Activated CD4-positive, alpha-beta memory T cell treated with anti-CD3 and anti-CD28 coated beads, Interleukin-2, amount 10 ng/mL, durations not matched to agents 7 days and 5 days (primary cell): ENCODE measurements at regions not wholly inside any gene's neighbourhood (a gene's known extent, or its start where the extent isn't known, plus 50 kb on each side); places are given as distances from the start of the nearest gene placed in this dataset.

Experiments
- CTCF ChIA-PET: fragments of 350-600 bp; sonication (Branson Sonifier 250); formaldehyde crosslinking; loops from one replicate; lab custom pipeline; 2021; ENCODE audit warnings: antibody characterized with exemption, inconsistent platforms; lab: Charles Lee
- POLR2A ChIA-PET: fragments of 350-600 bp; sonication (Branson Sonifier 250); formaldehyde crosslinking; loops from one replicate; lab custom pipeline; 2021; ENCODE audit warnings: antibody characterized with exemption; lab: Charles Lee
- DNase-seq: peaks from one replicate; pipeline ENCODE4 v3.0.0-alpha.2; 2020
- H3K27ac Mint-ChIP-seq: one replicate; pipeline ENCODE4 v1.8.0; 2021; ENCODE audit warnings: mild to moderate bottlenecking, mixed read lengths
- H3K27me3 Mint-ChIP-seq: one replicate; pipeline ENCODE4 v1.8.0; 2021; ENCODE audit warnings: mixed read lengths
- H3K36me3 Mint-ChIP-seq: one replicate; pipeline ENCODE4 v1.8.0; 2021; ENCODE audit warnings: low read depth, mixed read lengths
- H3K4me1 Mint-ChIP-seq: one replicate; pipeline ENCODE4 v1.8.0; 2021; ENCODE audit warnings: mixed read lengths
- H3K4me3 Mint-ChIP-seq: one replicate; pipeline ENCODE4 v1.8.0; 2021; ENCODE audit warnings: mild to moderate bottlenecking, mixed read lengths
- H3K9me3 Mint-ChIP-seq: one replicate; pipeline ENCODE4 v1.8.0; 2021; ENCODE audit warnings: mixed read lengths

DNA sequence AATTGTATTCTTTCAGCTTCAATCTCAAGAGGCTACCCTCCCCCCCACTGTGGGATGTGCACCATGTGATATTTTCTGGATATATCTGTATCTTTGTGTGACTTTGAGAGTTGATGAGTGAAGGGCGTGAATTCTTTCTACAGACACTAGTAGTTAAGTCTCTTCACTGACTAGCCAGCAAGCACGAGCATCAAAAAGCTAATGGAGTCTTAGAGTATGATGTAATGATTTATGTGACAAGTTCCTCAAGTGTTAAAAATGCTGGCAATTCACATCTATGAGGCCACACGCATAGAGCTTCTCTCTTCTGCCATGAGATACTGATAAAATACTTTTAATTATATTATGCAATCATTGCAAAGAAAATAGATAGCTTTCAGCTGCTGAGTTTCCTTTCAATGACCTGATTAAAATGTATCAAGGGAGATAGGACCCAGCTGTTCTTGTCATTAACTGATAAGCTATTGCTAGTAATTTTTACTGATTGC lies 304.8 kb downstream of the TRIB2 start:
- Mint-ChIP-seq H3K9me3 (no peaks in the 10 kb centered on the region), H3K4me1 (no peaks in the 10 kb centered on the region), H3K4me3 (no peak overlapping the region), H3K36me3 (no peaks in the 10 kb centered on the region), H3K27ac (no peak overlapping the region), H3K27me3 (peaks cover 18% of the 10 kb centered on the region)
- ChIA-PET CTCF (interaction anchor here (0.8 to 1.4 kb wide), 3 partner anchors 14 to 35 kb away, joined by 4 to 5 read pairs (median 4); no protein-coding TSS in a partner anchor), POLR2A (no interaction called here)
- DNase-seq = no peak

GRCh38 chr2:13030606-13031005 lies 313.9 kb downstream of the TRIB2 start:
- Mint-ChIP-seq H3K36me3 (no peaks in the 10 kb centered on the region), H3K27ac (no peak overlapping the region), H3K27me3 (peaks cover 3% of the 10 kb centered on the region), H3K4me3 (no peak overlapping the region), H3K4me1 (no peaks in the 10 kb centered on the region), H3K9me3 (no peaks in the 10 kb centered on the region)
- DNase-seq = no peak
- ChIA-PET POLR2A (no interaction called here), CTCF (interaction anchor here (1.3 kb wide), 1 partner anchor 23 kb away, joined by 3 read pairs; no protein-coding TSS in a partner anchor)

DNA sequence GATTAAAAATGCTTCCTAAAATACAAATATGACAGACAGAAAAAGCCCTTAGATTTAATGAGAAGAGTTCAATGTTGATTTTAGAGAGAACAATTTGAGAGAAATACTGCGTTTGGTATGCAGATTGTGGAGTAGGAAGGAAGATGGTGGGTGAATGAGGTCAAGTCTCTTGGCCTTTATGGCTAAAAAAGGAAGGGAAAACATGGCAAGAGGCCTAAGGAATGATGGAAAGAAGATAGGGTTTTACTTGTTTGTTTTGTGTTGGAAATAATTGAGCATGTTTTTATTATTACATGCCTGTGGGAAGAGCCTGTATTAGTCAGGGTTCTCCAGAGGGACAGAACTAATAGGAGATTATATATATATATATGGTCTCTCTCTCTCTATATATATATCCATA lies 318.1 kb downstream of the TRIB2 start:
- Mint-ChIP-seq H3K4me3 (no peak overlapping the region), H3K27me3 (no peaks in the 10 kb centered on the region), H3K9me3 (no peaks in the 10 kb centered on the region), H3K27ac (no peak overlapping the region), H3K4me1 (no peaks in the 10 kb centered on the region), H3K36me3 (no peaks in the 10 kb centered on the region)
- no peak for DNase-seq
- POLR2A ChIA-PET = no interaction called here
- CTCF ChIA-PET = no interaction called here

DNA sequence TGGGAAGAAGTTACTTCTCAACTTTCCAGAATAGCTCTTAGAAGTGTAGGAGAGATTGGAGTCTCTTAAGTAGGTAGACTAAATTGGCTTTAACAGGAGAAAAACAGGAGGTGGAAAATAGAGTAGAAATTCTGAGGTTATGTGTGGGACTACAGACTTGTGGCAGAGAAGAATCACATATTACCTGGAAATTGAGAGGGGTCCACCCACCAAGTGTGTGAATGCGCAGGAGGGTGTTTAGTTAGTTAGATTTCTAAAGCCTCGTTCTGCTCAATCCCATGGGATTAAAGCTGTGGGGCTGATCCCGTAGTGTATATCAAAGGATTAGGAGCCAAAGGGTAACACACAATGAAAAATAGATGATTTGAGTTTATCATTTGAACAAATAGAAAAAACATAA lies 319.1 kb downstream of the TRIB2 start:
- H3K27ac Mint-ChIP-seq = no peak overlapping the region
- H3K27me3 Mint-ChIP-seq = no peaks in the 10 kb centered on the region
- H3K9me3 Mint-ChIP-seq = no peaks in the 10 kb centered on the region
- H3K36me3 Mint-ChIP-seq = no peaks in the 10 kb centered on the region
- no peak overlapping the region for H3K4me3 Mint-ChIP-seq
- ChIA-PET CTCF (interaction anchor here (1.1 kb wide), 1 partner anchor 11 kb away, joined by 3 read pairs; no protein-coding TSS in a partner anchor), POLR2A (no interaction called here)
- no peak for DNase-seq
- no peaks in the 10 kb centered on the region for H3K4me1 Mint-ChIP-seq

GRCh38 chr2:13040043-13040442 lies 323.3 kb downstream of the TRIB2 start:
- no peaks in the 10 kb centered on the region for H3K27me3 Mint-ChIP-seq
- H3K36me3 Mint-ChIP-seq = no peaks in the 10 kb centered on the region
- H3K4me3 Mint-ChIP-seq = no peak overlapping the region
- no peaks in the 10 kb centered on the region for H3K4me1 Mint-ChIP-seq
- ChIA-PET POLR2A (no interaction called here), CTCF (no interaction called here)
- H3K27ac Mint-ChIP-seq = no peak overlapping the region
- H3K9me3 Mint-ChIP-seq = peaks cover 4% of the 10 kb centered on the region
- DNase-seq = no peak

DNA sequence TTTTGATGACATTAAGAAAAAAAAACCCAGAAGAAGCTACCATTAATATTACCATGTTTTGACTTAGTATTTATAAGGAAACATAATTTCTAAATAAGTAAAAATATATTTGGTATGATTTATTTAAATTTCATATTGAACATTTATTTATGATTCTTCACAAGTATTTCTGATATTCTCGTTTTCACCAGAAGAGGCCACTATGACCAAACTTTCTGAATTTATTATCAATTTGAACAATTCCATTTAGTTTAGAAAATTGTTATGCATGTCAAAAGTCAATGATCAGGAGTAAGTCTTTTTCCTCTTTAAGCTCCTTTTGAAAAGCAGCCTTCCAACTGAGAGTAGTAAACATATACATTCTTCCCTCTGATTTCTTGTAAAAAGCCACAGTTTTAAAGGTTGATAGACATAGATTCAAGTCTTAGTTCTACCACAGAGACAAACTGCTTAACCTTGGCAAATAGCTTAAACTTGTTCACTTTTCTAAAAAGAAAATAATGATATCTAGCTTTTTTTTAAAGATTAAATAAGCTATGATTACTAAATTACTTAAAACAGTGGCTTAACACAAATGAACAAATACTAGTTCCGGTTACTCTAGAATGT lies 329.9 kb downstream of the TRIB2 start:
- H3K36me3 Mint-ChIP-seq = no peaks in the 10 kb centered on the region
- no peak overlapping the region for H3K4me3 Mint-ChIP-seq
- H3K9me3 Mint-ChIP-seq = no peaks in the 10 kb centered on the region
- ChIA-PET CTCF (interaction anchor here (0.7 to 1.4 kb wide), 5 partner anchors 10 to 1654 kb away, joined by 3 to 5 read pairs (median 3); no protein-coding TSS in a partner anchor), POLR2A (no interaction called here)
- H3K27me3 Mint-ChIP-seq = peaks cover 9% of the 10 kb centered on the region
- no peak for DNase-seq
- no peaks in the 10 kb centered on the region for H3K4me1 Mint-ChIP-seq
- H3K27ac Mint-ChIP-seq = no peak overlapping the region

DNA sequence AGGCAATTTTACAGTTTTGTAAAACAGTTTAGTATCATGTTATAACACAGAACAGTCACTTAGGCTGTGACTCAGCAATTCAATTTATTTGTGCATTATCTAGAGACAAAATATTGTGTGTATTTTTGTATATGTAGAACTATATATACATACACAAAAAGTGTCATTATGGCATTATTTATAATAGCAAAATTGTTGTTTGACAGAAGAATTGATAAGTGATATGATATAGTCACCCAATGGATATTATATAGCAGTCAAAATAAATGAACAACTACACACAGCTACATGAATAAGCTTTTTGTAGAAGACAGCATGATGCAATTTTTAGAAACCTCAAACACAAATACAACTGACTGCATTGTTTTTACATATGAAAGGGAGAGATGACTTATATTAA lies 334.0 kb downstream of the TRIB2 start:
- Mint-ChIP-seq H3K9me3 (no peaks in the 10 kb centered on the region), H3K36me3 (no peaks in the 10 kb centered on the region), H3K27me3 (peaks cover 2% of the 10 kb centered on the region), H3K4me3 (no peak overlapping the region), H3K4me1 (no peaks in the 10 kb centered on the region), H3K27ac (no peak overlapping the region)
- no peak for DNase-seq
- ChIA-PET CTCF (no interaction called here), POLR2A (no interaction called here)

DNA sequence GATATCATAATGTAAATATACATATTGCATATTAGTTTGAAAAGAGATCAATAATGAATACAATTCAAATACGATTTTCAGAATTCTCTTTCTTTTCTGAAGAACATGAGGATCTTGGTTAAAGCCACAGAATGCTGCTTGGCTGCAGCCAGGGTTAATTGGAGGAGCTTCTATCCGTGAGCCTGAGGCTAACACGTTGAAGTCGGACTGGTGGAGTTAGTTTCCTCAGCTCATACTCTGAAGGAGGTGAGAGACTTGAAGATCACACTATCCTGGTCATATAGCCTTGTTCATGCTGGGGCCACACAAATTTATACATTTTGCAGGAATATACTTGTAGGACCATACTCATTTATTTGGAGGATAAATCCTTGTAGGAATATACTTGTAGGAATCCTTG lies 335.8 kb downstream of the TRIB2 start:
- H3K27ac Mint-ChIP-seq = no peak overlapping the region
- CTCF ChIA-PET = no interaction called here
- POLR2A ChIA-PET = no interaction called here
- H3K36me3 Mint-ChIP-seq = no peaks in the 10 kb centered on the region
- H3K4me1 Mint-ChIP-seq = no peaks in the 10 kb centered on the region
- no peak for DNase-seq
- H3K27me3 Mint-ChIP-seq = peaks cover 2% of the 10 kb centered on the region
- no peaks in the 10 kb centered on the region for H3K9me3 Mint-ChIP-seq
- H3K4me3 Mint-ChIP-seq = no peak overlapping the region

GRCh38 chr2:13056259-13056843 lies 339.6 kb downstream of the TRIB2 start:
- Mint-ChIP-seq H3K27ac (no peak overlapping the region), H3K9me3 (no peaks in the 10 kb centered on the region), H3K36me3 (no peaks in the 10 kb centered on the region), H3K4me3 (no peak overlapping the region), H3K27me3 (no peaks in the 10 kb centered on the region), H3K4me1 (no peaks in the 10 kb centered on the region)
- CTCF ChIA-PET = interaction anchor here (1.0 to 1.5 kb wide), 3 partner anchors 9 to 35 kb away, joined by 3 to 5 read pairs (median 4); no protein-coding TSS in a partner anchor
- POLR2A ChIA-PET = no interaction called here
- DNase-seq = no peak

DNA sequence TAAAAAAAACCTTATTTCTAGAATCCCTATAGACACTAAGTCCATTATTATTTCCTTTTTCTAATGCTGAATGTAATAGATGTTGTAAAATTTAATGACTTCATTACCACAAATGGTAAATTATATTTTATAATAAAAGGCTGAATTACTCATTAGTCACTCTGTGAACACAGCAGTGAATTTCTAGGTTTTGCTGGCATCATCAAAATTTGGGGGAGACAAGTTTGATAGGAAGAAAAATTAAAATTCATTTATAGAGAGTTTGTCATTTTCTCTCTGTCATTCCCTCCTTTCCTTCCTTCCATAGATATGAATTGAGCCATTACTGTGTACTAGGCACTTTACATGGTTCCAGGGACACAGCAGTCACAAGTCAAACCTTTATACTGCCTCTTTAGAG lies 340.9 kb downstream of the TRIB2 start:
- ChIA-PET POLR2A (no interaction called here), CTCF (interaction anchor here (0.7 kb wide), 1 partner anchor 32 kb away, joined by 5 read pairs; no protein-coding TSS in a partner anchor)
- DNase-seq = no peak
- H3K4me3 Mint-ChIP-seq = no peak overlapping the region
- H3K27ac Mint-ChIP-seq = no peak overlapping the region
- H3K27me3 Mint-ChIP-seq = no peaks in the 10 kb centered on the region
- H3K36me3 Mint-ChIP-seq = no peaks in the 10 kb centered on the region
- no peaks in the 10 kb centered on the region for H3K4me1 Mint-ChIP-seq
- H3K9me3 Mint-ChIP-seq = no peaks in the 10 kb centered on the region

DNA sequence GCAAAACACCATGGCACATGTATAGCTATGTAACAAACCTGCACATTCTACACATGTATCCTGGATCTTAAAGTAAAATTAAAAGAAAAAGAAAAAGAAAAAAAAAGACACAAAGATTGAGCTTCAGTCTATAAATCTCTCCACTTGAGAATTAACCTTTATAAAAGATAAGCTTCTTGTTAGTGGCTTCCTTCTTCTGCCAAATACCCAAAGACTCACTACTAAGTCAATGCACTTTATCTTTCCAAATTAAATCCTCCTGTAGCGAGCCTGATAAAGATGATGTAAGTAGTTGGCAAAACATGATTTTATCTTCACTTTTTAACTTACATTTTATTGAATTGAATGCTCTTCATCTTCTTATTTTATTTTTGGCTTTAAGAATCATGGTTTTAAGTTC lies 349.9 kb downstream of the TRIB2 start:
- CTCF ChIA-PET = no interaction called here
- no peaks in the 10 kb centered on the region for H3K36me3 Mint-ChIP-seq
- H3K4me1 Mint-ChIP-seq = no peaks in the 10 kb centered on the region
- no peaks in the 10 kb centered on the region for H3K27me3 Mint-ChIP-seq
- H3K9me3 Mint-ChIP-seq = no peaks in the 10 kb centered on the region
- POLR2A ChIA-PET = no interaction called here
- no peak overlapping the region for H3K27ac Mint-ChIP-seq
- DNase-seq = no peak
- H3K4me3 Mint-ChIP-seq = no peak overlapping the region

DNA sequence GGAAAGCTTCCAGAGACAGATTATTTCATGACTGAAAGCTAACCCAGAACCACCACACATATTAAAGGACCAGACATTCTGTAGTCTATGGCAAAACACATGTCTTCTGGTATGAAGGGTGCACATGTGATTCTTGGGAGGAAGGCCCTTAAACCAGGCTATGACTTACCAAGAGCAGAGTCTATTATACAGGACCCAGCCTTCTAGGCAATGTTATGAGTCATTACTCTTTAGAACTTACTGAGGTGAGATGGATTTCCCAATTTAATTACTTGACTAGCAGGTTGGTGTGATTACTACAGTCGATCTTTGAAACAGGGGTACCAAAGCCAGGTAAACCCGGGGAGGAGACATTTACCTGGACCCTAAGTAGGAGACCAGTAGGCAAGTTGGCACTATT lies 350.8 kb downstream of the TRIB2 start:
- H3K27me3 Mint-ChIP-seq = no peaks in the 10 kb centered on the region
- H3K9me3 Mint-ChIP-seq = no peaks in the 10 kb centered on the region
- POLR2A ChIA-PET = no interaction called here
- CTCF ChIA-PET = no interaction called here
- H3K4me1 Mint-ChIP-seq = no peaks in the 10 kb centered on the region
- H3K27ac Mint-ChIP-seq = no peak overlapping the region
- no peak overlapping the region for H3K4me3 Mint-ChIP-seq
- DNase-seq = no peak
- no peaks in the 10 kb centered on the region for H3K36me3 Mint-ChIP-seq

- CTCF ChIA-PET = no interaction called here
Measured at GRCh38 chr2:13089971-13090370, 373.2 kb downstream of the TRIB2 start.

More at GRCh38 chr2:13089971-13090370, 373.2 kb downstream of the TRIB2 start:
- no peaks in the 10 kb centered on the region for H3K27me3 Mint-ChIP-seq
- H3K4me1 Mint-ChIP-seq = no peaks in the 10 kb centered on the region
- POLR2A ChIA-PET = no interaction called here
- DNase-seq = no peak
- H3K9me3 Mint-ChIP-seq = no peaks in the 10 kb centered on the region
- H3K27ac Mint-ChIP-seq = no peak overlapping the region
- no peaks in the 10 kb centered on the region for H3K36me3 Mint-ChIP-seq
- no peak overlapping the region for H3K4me3 Mint-ChIP-seq
